HL-60 (cell line): ENCODE measurements at regions not wholly inside any gene's neighbourhood (a gene's known extent, or its start where the extent isn't known, plus 50 kb on each side); places are given as distances from the start of the nearest gene placed in this dataset.

Experiments
- DNase-seq, 2 experiments: peaks; one replicate each; pipeline ENCODE4 v3.0.0-alpha.2; 2010 to 2020; ENCODE audit warnings: low read depth in 1 of 2, low spot score in 1 of 2
- H3K27ac ChIP-seq: fragments of 250-450 bp; sonication (Bioruptor Pico); replicated peaks from 2 replicates; pipeline ENCODE4 v1.5.1; 2020; ENCODE audit warnings: mild to moderate bottlenecking, moderate library complexity
- H3K27me3 ChIP-seq: fragments of 250-450 bp; sonication (Bioruptor Pico); 2 replicates; pipeline ENCODE4 v1.5.1; 2021; ENCODE audit warnings: mild to moderate bottlenecking, moderate library complexity; ENCODE audit not compliant: insufficient read depth, poor library complexity, severe bottlenecking
- H3K4me3 ChIP-seq: replicated peaks from 2 replicates; pipeline ENCODE4 v1.5.1; 2011; ENCODE audit warnings: mild to moderate bottlenecking, control low read depth, low read length; ENCODE audit not compliant: insufficient read depth
- CTCF ChIP-seq: IDR thresholded peaks from one replicate; pipeline ENCODE4 v1.5.1; 2011; ENCODE audit warnings: low read length, control low read depth, inconsistent platforms; ENCODE audit not compliant: insufficient read depth
- GABPA ChIP-seq: IDR thresholded peaks from 2 replicates; pipeline ENCODE4 v1.6.1; 2012; ENCODE audit warnings: low read depth
- POLR2AphosphoS5 ChIP-seq: IDR thresholded peaks from 2 replicates; pipeline ENCODE4 v1.6.1; 2012; ENCODE audit warnings: low read depth
- REST ChIP-seq: IDR thresholded peaks from 2 replicates; pipeline ENCODE4 v1.6.1; 2012; ENCODE audit warnings: low read depth; ENCODE audit not compliant: insufficient replicate concordance
- SPI1 ChIP-seq: IDR thresholded peaks from 2 replicates; pipeline ENCODE4 v1.6.1; 2012; ENCODE audit warnings: low read depth, mild to moderate bottlenecking, borderline replicate concordance

- no peak for DNase-seq
- no peak overlapping the region for H3K27ac ChIP-seq
- H3K27me3 ChIP-seq = peaks cover 6% of the 10 kb centered on the region
- TF ChIP-seq CTCF (no peak), REST (no peak), GABPA (no peak), SPI1 (no peak), POLR2AphosphoS5 (no peak)
- no peak overlapping the region for H3K4me3 ChIP-seq
These were observed 365.0 kb downstream of the HRH4 start for GRCh38 chr18:24825397-24825796.

- Histone ChIP-seq H3K27me3 (peaks cover 6% of the 10 kb centered on the region), H3K27ac (no peak overlapping the region), H3K4me3 (no peak overlapping the region)
- no peak for DNase-seq
- TF ChIP-seq REST (no peak), CTCF (no peak), SPI1 (no peak)
These were observed 366.2 kb downstream of the HRH4 start for GRCh38 chr18:24826605-24827004.

GRCh38 chr18:24827501-24827900, 367.1 kb downstream of the HRH4 start:
- no peak for TF ChIP-seq CTCF
- TF ChIP-seq GABPA = no peak
- Histone ChIP-seq H3K27ac (no peak overlapping the region), H3K4me3 (no peak overlapping the region), H3K27me3 (peaks cover 6% of the 10 kb centered on the region)
- no peak for DNase-seq

- Histone ChIP-seq H3K27me3 (peaks cover 9% of the 10 kb centered on the region), H3K27ac (no peak overlapping the region), H3K4me3 (no peak overlapping the region)
- DNase-seq = no peak
- TF ChIP-seq GABPA (no peak), REST (no peak), POLR2AphosphoS5 (no peak), CTCF (no peak), SPI1 (no peak)
These were observed 370.6 kb downstream of the HRH4 start for GRCh38 chr18:24831081-24831480.
